ENCODE measurements at regions not wholly inside any gene's neighbourhood (a gene's known extent, or its start where the extent isn't known, plus 50 kb on each side); places are given as distances from the start of the nearest gene placed in this dataset.

GRCh38 chr5:74953937-74954720 lies 87.9 kb upstream of the FAM169A start:
- no peak for DNase-seq

- DNase-seq, result no peak
These were observed 87.4 kb upstream of the FAM169A start for GRCh38 chr5:74953554-74953936.

- no peak for DNase-seq
These were observed 86.2 kb upstream of the FAM169A start for GRCh38 chr5:74952406-74952805.

GRCh38 chr5:74951865-74952264 lies 85.7 kb upstream of the FAM169A start:
- no peak for DNase-seq

GRCh38 chr5:74950836-74951515 lies 84.8 kb upstream of the FAM169A start:
- DNase-seq, result no peak

- DNase-seq, result no peak
These were observed 83.8 kb upstream of the FAM169A start for GRCh38 chr5:74949976-74950375.

GRCh38 chr5:74948031-74948546 lies 81.9 kb upstream of the FAM169A start:
- no peak for DNase-seq

- DNase-seq, result no peak
These were observed 80.3 kb upstream of the FAM169A start for GRCh38 chr5:74946471-74946870.

- no peak for DNase-seq
These were observed 79.5 kb upstream of the FAM169A start for GRCh38 chr5:74945561-74946165.

- no peak for DNase-seq
These were observed 77.7 kb upstream of the FAM169A start for GRCh38 chr5:74943905-74944304.

GRCh38 chr5:74942622-74943286 lies 76.6 kb upstream of the FAM169A start:
- DNase-seq, result no peak

- no peak for DNase-seq
These were observed 74.7 kb upstream of the FAM169A start for GRCh38 chr5:74940782-74941353.

GRCh38 chr5:74938250-74938933 lies 72.2 kb upstream of the FAM169A start:
- DNase-seq, result no peak

- DNase-seq, result no peak
These were observed 69.5 kb upstream of the FAM169A start for GRCh38 chr5:74935752-74936091.

GRCh38 chr5:74934949-74935751 lies 69.0 kb upstream of the FAM169A start:
- DNase-seq, result no peak

- DNase-seq, result no peak
These were observed 61.1 kb upstream of the FAM169A start for GRCh38 chr5:74927336-74927735.

- peak; percentile 29 for DNase-seq
These were observed 53.3 kb upstream of the FAM169A start for GRCh38 chr5:74919487-74919886.

GRCh38 chr5:74919041-74919440 lies 52.9 kb upstream of the FAM169A start:
- DNase-seq, result no peak

- no peak for DNase-seq
These were observed 52.1 kb upstream of the FAM169A start for GRCh38 chr5:74918232-74918669.

GRCh38 chr5:74916831-74917710 lies 50.9 kb upstream of the FAM169A start:
- no peak for DNase-seq
